ELR (cell line): ENCODE measurements at regions not wholly inside any gene's neighbourhood (a gene's known extent, or its start where the extent isn't known, plus 50 kb on each side); places are given as distances from the start of the nearest gene placed in this dataset.

Experiments used
- DNase-seq: peaks from one replicate; pipeline ENCODE4 v3.0.0-alpha.2; 2015; ENCODE audit warnings: low read depth

DNA sequence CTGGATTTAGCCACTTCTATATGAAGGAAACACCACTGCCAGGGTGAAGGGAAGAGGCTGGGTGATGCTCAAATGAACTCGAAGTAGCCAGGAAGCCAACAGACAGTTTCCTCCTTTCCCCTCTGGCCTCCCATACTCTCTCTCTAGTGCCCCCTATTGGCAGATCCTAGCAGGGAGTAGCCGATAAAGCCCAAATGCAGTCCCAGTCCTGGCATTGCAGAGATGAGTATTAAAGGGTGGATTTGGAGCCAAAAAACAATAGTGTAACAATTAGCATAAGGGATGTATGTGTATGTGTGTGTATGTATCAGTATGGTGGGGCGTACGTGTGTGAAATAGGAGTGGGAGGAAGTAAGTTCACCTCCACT, 213.8 kb upstream of the LDB2 start:
- DNase-seq, result peak; percentile 21

DNA sequence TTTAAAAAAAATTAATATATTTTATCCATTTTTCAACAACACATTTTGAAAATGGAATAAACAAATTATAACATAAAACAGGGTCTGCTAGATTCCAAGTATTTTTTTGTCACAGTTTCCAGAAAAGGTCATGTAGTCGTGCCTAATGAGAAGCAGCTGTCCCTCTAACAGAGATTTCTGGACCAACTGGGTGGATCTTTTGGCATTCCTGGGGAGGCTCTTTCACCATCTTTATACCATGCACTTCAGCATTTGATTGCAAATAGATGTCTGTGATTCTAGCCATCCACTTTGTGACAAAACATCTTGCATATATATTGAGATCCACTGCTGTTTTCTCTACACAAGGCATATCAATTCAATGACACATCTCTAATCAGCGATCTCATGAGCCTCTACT, 210.7 kb upstream of the LDB2 start:
- no peak for DNase-seq

DNA sequence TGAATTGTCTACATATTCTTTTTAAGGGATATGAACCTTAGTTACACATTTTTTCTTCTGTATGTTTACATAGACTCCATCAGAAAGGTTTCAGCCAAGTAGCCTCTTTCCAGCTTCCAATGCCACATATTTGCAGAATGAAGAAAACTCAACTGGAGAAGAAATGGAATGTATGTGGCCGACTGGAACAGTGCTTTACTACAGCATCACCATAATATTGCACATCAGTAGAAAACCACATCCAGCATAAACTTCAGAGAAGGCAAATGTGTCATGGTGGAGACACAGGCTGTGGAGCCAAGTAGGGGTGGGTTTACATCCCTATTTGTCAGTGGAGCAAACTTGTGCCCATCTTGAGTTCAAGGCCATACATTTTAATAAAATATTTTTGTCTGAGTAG, 204.8 kb upstream of the LDB2 start:
- DNase-seq, result peak; percentile 9

DNA sequence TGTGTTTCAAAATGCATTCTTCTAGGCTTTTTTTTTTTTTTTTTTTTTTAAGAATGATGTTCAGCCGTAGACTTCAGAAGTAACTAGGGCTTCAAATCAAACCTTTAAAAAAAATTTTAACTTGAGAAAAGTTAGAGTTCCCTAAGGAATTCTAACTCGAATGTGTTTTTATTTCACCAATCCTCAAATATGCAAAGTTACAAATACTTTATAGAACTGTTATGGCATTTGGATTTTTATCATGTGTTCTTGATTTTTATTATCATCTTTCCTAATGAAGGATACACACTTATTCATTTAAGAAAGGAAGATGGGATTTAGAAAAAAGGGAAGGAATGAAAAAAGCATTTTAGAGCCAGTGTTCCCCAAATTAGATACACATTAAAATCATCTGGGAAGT, 200.6 kb upstream of the LDB2 start:
- DNase-seq, result no peak

DNA sequence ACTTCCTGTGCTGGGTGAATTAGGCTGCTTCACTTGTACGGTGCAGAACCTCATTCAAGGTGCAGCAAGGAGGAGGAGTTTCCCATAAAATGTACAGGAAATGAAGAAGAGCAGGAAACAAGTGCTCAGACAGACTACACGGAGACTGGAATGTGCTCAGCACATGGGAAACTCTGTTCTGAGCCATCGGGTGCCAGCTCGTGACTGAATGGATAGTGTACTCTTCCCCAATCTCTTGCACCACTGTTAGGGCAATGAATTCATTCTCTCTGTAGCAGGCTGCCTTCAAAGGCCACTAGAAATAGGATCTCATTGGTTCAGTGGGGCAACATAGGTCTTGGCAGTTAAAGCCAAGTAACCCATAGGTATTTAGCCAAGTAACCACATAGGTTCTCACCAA, 200.0 kb upstream of the LDB2 start:
- no peak for DNase-seq

DNA sequence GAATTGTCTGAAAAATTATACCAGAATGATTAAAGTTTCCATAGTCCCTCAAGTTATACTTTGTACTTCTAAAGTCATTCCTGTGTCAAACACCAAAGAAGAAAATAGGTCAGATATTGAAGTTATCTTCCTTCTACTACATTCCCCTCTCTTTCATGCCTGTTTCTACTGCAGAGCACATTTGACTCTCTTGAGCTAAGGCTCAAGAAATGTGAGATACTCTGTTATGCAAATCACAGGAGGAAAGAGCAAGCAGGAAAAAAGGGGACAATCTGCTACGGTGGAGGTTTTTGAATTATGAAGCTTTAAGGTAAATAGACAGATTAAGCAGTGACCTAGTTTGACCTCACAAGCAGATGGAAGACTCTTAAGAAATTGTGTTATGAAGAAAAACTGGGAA, 198.9 kb upstream of the LDB2 start:
- no peak for DNase-seq

DNA sequence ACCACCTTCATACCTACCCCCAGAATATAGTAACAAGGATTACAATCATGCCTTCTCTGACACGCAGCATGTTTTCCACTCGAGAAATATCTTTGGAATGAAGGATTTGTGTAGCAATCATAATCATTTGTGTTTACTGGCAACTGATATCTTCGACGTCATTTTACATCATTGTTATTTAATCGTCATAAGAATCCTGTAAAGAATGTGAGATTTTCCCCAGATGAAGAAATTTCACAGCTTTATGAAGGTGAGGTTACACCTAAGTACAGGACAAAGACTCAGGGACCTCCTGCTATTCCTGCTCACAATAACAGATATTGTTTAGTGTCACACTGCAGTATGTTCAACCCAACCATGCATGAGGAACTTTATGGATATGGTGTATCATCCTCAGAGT, 198.2 kb upstream of the LDB2 start:
- no peak for DNase-seq

DNA sequence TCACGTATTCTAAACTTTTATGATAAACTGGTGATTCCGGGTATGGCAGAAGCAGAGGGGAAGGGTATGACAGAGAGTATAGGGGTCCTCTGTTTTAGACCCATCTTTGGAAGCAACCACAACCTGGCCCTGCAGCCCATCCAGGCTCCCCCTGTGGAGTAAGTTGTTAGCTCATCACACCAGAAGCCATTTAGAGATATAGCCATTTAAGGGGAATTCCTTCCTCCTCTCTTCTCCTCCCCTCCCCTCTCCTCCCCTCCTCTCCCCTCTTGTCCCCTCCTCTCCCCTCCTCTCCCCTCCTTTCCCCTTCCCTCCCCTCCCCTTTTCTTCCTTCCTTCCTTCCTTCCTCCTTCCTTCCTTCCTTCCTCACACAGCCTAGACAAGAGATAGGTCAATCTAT, 197.3 kb upstream of the LDB2 start:
- DNase-seq, result no peak

DNA sequence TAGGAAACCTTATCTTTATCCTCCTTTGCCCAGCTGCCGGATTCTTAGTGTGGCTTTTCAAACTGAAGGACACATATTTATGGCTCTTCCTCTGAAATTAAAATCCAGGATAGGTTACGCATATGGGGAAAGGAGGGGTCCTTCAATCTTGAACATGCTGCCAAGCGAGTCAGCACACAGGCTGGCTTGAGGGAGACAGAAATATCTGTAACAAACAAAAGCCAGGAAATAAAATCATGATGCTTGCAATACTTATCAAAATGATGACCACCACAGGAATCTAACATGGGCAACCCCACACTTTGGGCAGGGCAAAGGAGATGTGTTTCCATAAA, 196.4 kb upstream of the LDB2 start:
- no peak for DNase-seq

GRCh38 chr4:17094159-17094875, 195.9 kb upstream of the LDB2 start:
- no peak for DNase-seq

DNA sequence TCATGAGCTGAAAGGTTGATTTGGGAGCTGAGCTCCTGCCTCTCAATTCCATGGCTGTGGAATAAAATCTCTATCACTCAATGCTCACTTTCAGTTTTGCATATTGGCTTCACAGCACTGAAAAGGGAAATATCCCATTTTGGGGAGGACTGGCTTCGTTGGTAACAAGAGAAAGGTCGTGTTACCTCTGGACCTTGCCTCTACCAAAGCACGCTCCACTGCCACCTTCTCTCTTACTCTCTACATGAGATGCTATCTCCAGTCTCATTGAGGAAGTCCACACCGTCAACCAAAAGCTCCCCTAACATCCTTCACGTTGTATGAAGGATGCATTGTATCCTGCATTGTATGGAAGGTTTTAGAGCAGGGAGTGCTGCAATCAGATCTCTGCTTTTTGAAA, 195.0 kb upstream of the LDB2 start:
- DNase-seq, result no peak

GRCh38 chr4:17092736-17093437, 194.4 kb upstream of the LDB2 start:
- DNase-seq, result no peak

- no peak for DNase-seq
Measured at GRCh38 chr4:17091104-17091503, 192.7 kb upstream of the LDB2 start.

DNA sequence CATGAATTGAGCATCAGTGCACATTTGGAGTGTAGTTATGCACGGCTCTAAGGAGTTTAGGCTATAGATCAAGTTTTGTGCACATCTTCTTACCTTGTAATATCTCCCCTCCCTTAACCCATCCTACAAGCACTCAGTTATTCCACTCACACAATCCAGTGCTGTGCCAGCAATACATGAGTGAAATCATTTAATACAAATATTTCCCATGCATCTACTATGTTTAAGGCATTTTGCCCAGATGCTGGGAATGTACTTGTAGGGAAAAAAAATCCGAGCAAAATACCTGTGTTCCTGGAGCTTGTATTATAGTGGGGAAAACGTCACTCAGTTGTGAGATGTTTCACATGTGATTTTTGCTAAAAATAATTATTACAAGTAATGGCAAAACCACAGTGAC, 191.6 kb upstream of the LDB2 start:
- no peak for DNase-seq

GRCh38 chr4:17085416-17085815, 187.0 kb upstream of the LDB2 start:
- DNase-seq, result no peak

GRCh38 chr4:17082186-17082585, 183.7 kb upstream of the LDB2 start:
- DNase-seq, result peak; percentile 18

DNA sequence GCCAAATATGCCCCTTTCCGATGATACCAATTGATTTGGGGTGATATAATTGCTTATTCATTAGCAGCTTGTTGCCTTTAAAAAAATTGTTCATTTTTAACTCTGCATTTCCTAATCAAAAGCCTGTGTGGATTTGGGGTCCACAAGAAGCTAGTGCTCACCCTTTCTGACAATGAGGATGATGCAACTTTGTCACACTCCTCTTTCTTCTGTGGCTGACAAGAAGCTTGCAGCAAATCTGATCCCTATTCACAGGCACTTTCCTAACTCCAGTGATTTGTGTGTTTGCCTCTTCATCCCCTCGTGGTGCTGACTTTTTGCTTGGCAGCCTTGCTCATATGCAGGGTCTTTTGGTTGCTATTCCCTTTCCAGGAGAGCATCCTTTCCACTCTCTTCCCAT, 182.7 kb upstream of the LDB2 start:
- no peak for DNase-seq

DNA sequence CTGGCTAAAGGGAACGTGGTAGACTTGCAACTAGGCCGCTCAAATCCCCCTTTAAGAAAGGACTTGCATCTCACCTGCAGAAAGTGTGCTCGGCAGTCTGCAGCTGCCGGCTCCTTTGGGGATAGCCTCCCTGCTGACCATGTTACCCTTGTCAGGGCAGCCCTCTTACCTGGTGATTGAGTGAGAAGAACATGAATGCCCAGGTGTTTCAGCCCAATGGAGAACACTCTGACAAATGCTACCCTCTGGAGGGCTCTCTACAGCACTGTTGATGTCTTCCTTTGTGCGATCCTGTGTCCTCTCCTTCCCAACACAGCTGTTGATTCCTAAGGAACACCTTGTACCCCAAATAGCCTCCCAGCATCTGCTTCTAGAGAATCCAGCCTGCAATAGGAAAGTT, 178.7 kb upstream of the LDB2 start:
- no peak for DNase-seq

DNA sequence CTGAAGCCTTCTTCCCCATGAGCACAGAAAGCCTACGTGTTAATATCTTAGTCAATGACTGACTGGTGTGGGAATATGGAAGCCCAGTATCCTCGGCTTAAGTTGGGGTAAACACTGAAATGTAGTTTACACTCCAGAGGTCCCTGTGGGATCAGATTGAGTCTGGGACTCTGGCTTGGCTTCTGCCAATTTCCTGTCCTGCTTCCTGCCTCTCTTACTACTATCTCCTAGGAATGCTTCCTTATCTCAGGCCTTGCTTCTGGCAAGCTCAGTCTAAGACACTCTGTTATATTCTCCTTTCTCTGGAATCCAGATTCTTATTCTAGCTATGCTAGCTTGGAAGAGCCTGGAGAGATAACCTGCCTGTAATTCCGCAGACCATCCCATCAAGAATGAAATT, 174.0 kb upstream of the LDB2 start:
- DNase-seq, result no peak

- DNase-seq, result no peak
Measured at GRCh38 chr4:17068891-17069290, 170.4 kb upstream of the LDB2 start.

DNA sequence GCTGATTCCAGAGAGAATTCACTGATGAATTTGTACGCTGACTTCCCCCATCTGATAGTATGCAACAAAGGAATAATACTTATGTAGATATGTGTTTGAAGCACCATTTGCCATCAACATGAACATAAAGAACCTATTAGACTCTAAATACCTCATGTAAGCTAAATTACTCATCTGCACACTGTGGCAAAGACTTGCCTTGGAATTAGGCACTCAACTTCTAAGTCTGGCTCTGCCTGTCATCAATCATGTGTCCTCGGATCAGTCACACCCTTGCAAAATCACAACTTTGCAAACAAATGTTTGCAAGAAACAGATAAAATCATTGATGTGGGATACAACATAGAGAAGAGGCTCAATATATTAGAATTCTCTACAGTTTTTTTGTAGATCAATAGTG, 169.9 kb upstream of the LDB2 start:
- peak; percentile 23 for DNase-seq

- DNase-seq, result peak; percentile 91
Measured at GRCh38 chr4:17066972-17067371, 168.5 kb upstream of the LDB2 start.

GRCh38 chr4:17066236-17066635, 167.8 kb upstream of the LDB2 start:
- DNase-seq, result peak; percentile 80

GRCh38 chr4:17065821-17066220, 167.4 kb upstream of the LDB2 start:
- peak; percentile 43 for DNase-seq
